Gastroesophageal sphincter (tissue), 4 donors: ENCODE measurements at regions not wholly inside any gene's neighbourhood (a gene's known extent, or its start where the extent isn't known, plus 50 kb on each side); places are given as distances from the start of the nearest gene placed in this dataset.
"Not testable (repeated sequence)": the region's sequence is repeated elsewhere in the genome, so short reads cannot be mapped to it uniquely, and the experiment has no call there.

Experiments used
- ATAC-seq: fragments of 150-250 bp; one replicate; pipeline ENCODE4 v1.9.1; 2016; ENCODE audit warnings: mild to moderate bottlenecking, moderate library complexity
- H3K27ac ChIP-seq, 4 donors: fragments of 200-600 bp; sonication (generic) in 3 of 4; 1 replicate in 3 of 4; 2 replicates in 1 of 4; pipeline ENCODE4 v1.5.1; 2016 to 2019
- H3K27me3 ChIP-seq: fragments of 200-600 bp; sonication (generic); one replicate; pipeline ENCODE4 v1.5.1; 2019
- H3K36me3 ChIP-seq, 2 donors: fragments of 200-600 bp; sonication (generic); one replicate each; pipeline ENCODE4 v1.5.1; 2019; ENCODE audit warnings: control low read depth in 1 of 2
- H3K4me1 ChIP-seq, 3 donors: fragments of 200-600 bp; sonication (generic); 1 replicate in 2 of 3; 2 replicates in 1 of 3; pipeline ENCODE4 v1.5.1; 2016 to 2019; ENCODE audit warnings: control low read depth in 2 of 3
- H3K4me3 ChIP-seq, 2 donors: fragments of 200-600 bp; sonication (generic); one replicate each; pipeline ENCODE4 v1.5.1; 2019; ENCODE audit warnings: mild to moderate bottlenecking in 1 of 2, moderate library complexity in 1 of 2
- H3K9me3 ChIP-seq, 3 donors: fragments of 200-600 bp; sonication (generic); one replicate each; pipeline ENCODE4 v1.5.1; 2017 to 2019; ENCODE audit warnings: control low read depth in 2 of 3
- WGBS, 2 donors: methylation state at CpG; one replicate each; pipeline ENCODE4 v1.1.5; 2018; ENCODE audit warnings: low coverage in 1 of 2; 5-methylcytosine and 5-hydroxymethylcytosine counted together

DNA sequence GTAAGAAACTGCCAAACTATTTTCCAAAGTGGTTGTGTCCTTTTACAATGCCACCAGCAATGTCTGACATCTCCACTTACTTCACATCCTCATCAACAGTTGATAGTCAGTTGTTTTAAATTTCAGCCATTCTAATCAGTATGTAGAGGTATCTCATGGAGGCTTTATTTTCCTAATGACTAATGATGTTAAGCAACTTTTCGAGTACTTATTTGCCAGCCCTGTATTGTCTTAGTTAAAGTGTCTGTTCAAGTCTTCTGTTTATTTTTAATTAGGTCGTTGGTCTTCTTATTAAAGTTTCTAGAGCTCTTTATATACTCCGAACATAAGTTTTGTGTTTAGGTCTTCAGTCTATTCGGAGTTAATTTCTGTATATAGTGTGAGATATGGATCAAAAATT is 54.9 kb upstream of the NBPF12 start:
- not testable (repeated sequence) for H3K9me3 ChIP-seq, H3K36me3 ChIP-seq, H3K27me3 ChIP-seq, ATAC-seq, H3K27ac ChIP-seq, H3K4me3 ChIP-seq, H3K4me1 ChIP-seq
- WGBS, 2 donors: 66 to 80% methylated on average over 1 to 4 of the region's 4 CpGs

GRCh38 chr1:146881096-146881495 is 57.0 kb upstream of the NBPF12 start:
- not testable (repeated sequence) for H3K27me3 ChIP-seq, H3K27ac ChIP-seq
- no CpG with 5 or more reads among the region's 8 CpGs for WGBS, 2 donors

GRCh38 chr1:146863799-146864319 is 74.3 kb upstream of the NBPF12 start:
- not testable (repeated sequence) for H3K27me3 ChIP-seq, H3K9me3 ChIP-seq, H3K4me3 ChIP-seq, ATAC-seq, H3K27ac ChIP-seq, H3K36me3 ChIP-seq, H3K4me1 ChIP-seq
- 82 to 93% methylated on average over 2 to 3 of the region's 3 CpGs for WGBS, 2 donors

More at GRCh38 chr1:146881096-146881495, 57.0 kb upstream of the NBPF12 start:
- ATAC-seq, H3K4me3 ChIP-seq, H3K36me3 ChIP-seq, H3K4me1 ChIP-seq, H3K9me3 ChIP-seq: not testable (repeated sequence)

DNA sequence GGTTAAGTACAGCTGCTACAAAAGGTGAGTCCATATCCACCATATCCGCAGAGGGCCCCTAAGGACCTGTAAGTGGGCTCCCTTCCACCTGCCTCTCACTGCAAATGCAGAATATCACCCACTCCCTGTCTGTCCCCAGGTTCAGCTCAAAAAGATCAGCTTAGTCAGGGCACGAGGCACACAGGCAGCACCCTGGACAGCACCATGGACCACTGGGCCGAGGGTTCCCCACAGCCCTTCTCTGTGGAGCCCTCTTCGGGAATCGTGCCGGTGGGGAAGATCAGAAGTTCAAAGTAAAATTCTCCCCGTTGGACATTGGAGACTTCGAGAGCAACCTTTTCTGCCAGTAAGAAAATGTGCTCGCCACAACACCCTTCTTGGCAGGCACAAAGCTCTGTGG is 85.0 kb upstream of the NBPF12 start:
- WGBS, 2 donors: no CpG with 5 or more reads among the region's 9 CpGs
- not testable (repeated sequence) for H3K27ac ChIP-seq, H3K9me3 ChIP-seq, H3K36me3 ChIP-seq, H3K4me1 ChIP-seq, H3K4me3 ChIP-seq, ATAC-seq, H3K27me3 ChIP-seq

DNA sequence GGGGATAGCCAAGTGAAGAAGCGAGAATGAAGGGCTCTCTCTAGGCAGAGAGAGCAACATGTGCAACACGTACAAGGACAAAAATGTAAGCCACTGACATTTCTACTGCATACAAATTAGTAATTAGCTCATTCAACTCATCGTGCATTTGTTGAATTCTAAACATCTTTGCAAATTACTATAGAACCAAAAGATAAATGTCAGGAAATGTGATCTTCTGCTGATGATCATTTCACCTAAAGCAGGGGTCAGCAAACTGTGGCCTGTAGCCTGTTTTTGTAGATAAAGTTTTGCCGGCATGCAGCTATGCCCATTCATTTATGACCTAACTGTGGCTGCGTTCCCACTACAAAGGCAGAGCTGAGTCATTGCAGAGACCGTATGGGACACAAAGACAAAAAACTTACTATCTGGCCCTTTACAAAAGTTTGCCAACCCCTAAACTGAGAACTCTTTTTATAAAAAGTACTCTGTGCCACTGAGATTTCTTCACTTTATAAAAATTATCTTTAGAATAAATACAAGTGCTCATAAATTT is 87.7 kb upstream of the NBPF12 start:
- not testable (repeated sequence) for ATAC-seq, H3K27ac ChIP-seq, H3K4me1 ChIP-seq, H3K9me3 ChIP-seq, H3K36me3 ChIP-seq, H3K27me3 ChIP-seq, H3K4me3 ChIP-seq
- 19 to 79% methylated on average over 3 to 6 of the region's 6 CpGs for WGBS, 2 donors

DNA sequence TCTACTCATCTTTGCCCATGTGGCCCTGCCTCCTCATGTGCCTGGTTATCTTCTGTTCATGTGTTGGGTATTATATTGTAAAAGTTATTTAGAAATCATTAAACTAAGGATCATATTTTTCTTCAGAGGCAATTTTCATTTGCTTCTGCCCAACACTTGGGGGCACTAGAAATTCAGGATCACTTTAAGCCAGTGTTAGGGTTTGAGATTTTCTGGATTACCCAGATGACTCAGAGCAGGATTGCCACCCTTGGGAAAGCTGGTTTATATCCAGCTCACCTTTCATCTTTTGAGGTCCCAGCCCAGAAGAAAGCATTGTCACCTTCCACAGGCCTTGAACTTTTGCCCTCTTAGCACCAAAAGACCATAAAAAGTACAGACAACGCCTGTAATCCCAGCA is 99.4 kb upstream of the NBPF12 start:
- H3K4me3 ChIP-seq, H3K27ac ChIP-seq, H3K9me3 ChIP-seq, H3K36me3 ChIP-seq, ATAC-seq, H3K27me3 ChIP-seq, H3K4me1 ChIP-seq: not testable (repeated sequence)
- whole genome bisulfite sequencing, 2 donors: no CpG with 5 or more reads among the region's 1 CpG

GRCh38 chr1:146826957-146827356 is 111.2 kb upstream of the NBPF12 start:
- not testable (repeated sequence) for H3K4me3 ChIP-seq, H3K9me3 ChIP-seq, ATAC-seq, H3K27me3 ChIP-seq, H3K4me1 ChIP-seq, H3K36me3 ChIP-seq, H3K27ac ChIP-seq
- no CpG with 5 or more reads among the region's 1 CpG for WGBS, 2 donors

DNA sequence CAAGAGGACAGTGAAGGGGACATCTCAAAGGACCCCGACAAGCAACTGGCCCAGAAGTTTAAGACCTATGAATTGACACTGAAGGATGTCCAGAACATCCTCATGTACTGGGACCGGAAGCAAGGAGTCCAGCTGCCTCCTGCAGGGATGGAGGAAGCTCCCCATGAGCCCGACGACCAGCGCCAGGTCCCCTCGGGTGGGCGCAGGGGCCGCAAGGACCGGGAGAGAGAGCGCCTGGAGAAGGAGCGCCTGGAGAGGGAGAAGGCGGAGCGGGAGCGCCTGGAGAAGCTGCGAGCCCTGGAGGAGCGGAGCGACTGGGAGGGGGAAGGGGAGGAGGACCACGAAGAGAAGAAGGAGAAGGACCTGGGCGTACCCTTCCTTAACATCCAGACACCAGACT is 143.9 kb upstream of the NBPF12 start:
- not testable (repeated sequence) for H3K36me3 ChIP-seq, H3K4me1 ChIP-seq, H3K27me3 ChIP-seq, H3K4me3 ChIP-seq, H3K9me3 ChIP-seq, H3K27ac ChIP-seq, ATAC-seq
- WGBS, 2 donors: 98% methylated on average over 7 of the region's 19 CpGs; no CpG with 5 or more reads in 1 of the 2 donors

DNA sequence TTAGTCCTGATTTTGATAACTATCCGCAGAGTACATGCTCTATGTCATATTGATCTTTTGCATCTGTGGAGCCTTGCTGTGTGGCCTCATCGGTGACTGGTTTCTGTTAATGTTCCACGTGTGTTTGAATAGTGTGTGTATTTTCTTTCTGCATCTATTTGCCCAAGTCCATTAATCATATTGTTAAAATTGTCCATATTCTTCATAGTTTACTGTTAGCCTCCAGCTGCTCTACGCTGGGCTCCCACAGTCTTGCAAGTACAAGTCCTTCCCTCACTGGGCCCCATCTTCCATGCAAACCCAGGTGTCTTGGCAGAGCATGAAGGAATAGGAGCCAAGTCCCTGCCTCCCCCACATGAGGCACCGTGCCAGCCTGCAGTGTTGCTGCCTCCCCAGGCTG is 145.4 kb upstream of the NBPF12 start:
- ATAC-seq, H3K4me1 ChIP-seq, H3K9me3 ChIP-seq, H3K4me3 ChIP-seq, H3K36me3 ChIP-seq, H3K27me3 ChIP-seq, H3K27ac ChIP-seq: not testable (repeated sequence)
- WGBS, 2 donors: 45 to 66% methylated on average over 2 to 4 of the region's 5 CpGs

DNA sequence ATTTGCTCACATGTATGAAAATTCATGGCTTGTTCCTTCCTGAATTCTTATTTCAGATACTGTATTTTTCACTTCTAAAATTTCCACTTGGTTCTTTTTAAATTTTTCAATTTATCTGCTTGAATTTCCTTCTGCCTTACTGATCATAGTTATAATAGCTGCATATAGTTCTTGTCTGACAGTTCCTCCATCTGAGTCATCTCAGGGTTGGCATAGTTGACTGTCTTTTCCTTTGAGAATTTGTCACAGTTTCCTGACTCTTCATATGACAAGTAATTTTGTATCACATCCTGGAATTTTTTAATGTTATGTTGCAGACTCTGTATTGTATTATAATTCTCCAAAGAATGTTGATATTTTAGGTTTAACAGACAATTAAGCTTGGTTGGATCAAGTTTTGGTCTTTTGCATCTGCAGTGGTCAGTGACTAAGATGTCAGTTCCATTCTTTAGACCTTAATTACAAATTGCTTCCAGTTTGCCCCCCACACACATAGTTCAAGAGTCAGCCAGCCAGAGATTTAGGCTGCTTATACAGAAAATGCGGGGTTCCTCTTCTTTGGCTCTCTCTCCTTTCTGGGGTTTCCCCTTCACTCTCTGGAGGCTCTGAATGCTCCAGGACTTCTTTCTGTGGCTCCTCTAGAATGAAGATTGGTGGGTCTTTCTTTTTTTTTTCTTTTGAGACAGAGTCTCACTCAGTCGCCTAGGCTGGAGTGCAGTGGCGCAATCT is 153.7 kb upstream of the NBPF12 start:
- H3K9me3 ChIP-seq, H3K27me3 ChIP-seq, ATAC-seq, H3K4me1 ChIP-seq, H3K27ac ChIP-seq, H3K36me3 ChIP-seq, H3K4me3 ChIP-seq: not testable (repeated sequence)
- WGBS, 2 donors: no CpG with 5 or more reads among the region's 3 CpGs

DNA sequence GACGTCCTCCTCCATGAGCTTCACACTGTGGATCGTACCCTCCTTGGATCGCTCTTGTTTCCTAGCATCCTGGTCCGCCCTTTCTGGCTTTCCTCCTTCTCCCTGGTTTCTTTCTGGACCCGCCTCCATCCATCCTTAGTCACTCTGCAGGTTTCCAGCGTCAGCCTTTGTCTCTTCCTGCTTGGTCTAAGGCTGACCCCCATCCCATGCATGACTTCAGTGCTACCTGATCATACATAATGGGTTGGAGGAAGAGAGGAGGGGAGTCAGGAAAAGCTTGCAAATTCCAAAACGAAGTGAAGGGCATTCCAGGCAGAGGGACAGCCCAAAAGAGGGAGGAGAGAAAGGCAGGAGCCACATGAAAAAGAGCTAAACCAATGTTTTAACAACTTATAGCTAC is 156.9 kb upstream of the NBPF12 start:
- H3K27me3 ChIP-seq, ATAC-seq: not testable (repeated sequence)
- 78% methylated on average over 6 of the region's 7 CpGs; no CpG with 5 or more reads in 1 of the 2 donors for WGBS, 2 donors

GRCh38 chr1:146777826-146778602 is 160.1 kb upstream of the NBPF12 start:
- ATAC-seq, H3K4me1 ChIP-seq, H3K27me3 ChIP-seq, H3K27ac ChIP-seq, H3K4me3 ChIP-seq, H3K9me3 ChIP-seq, H3K36me3 ChIP-seq: not testable (repeated sequence)
- 30% methylated on average over 3 of the region's 13 CpGs; no CpG with 5 or more reads in 1 of the 2 donors for WGBS, 2 donors

More for the DNA sequence above, 156.9 kb upstream of the NBPF12 start:
- H3K36me3 ChIP-seq, H3K4me1 ChIP-seq, H3K9me3 ChIP-seq, H3K4me3 ChIP-seq, H3K27ac ChIP-seq: not testable (repeated sequence)

DNA sequence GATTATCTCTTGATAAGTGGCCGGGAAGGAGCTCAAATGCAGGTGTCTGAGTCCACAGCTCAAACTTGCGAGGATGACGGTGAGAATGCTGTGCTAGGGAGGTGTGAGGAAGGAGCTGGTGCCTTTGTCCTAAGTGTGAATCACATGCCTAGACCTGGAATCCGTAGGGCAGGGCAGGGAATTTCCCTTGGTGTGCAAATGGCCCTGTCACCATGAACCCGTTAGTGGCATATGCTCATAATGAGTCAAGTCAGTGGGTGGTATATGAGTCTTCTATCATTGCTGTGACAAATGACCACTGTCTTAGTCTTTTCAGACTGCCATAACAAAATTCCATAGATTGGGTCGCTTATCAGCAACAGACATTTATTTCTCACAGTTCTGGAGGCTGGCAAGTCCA is 163.1 kb upstream of the NBPF12 start:
- not testable (repeated sequence) for H3K36me3 ChIP-seq, H3K27ac ChIP-seq, ATAC-seq, H3K9me3 ChIP-seq, H3K4me1 ChIP-seq, H3K4me3 ChIP-seq, H3K27me3 ChIP-seq
- WGBS, 2 donors: no CpG with 5 or more reads among the region's 6 CpGs
